ENCODE measurements at regions not wholly inside any gene's neighbourhood (a gene's known extent, or its start where the extent isn't known, plus 50 kb on each side); places are given as distances from the start of the nearest gene placed in this dataset.

DNA sequence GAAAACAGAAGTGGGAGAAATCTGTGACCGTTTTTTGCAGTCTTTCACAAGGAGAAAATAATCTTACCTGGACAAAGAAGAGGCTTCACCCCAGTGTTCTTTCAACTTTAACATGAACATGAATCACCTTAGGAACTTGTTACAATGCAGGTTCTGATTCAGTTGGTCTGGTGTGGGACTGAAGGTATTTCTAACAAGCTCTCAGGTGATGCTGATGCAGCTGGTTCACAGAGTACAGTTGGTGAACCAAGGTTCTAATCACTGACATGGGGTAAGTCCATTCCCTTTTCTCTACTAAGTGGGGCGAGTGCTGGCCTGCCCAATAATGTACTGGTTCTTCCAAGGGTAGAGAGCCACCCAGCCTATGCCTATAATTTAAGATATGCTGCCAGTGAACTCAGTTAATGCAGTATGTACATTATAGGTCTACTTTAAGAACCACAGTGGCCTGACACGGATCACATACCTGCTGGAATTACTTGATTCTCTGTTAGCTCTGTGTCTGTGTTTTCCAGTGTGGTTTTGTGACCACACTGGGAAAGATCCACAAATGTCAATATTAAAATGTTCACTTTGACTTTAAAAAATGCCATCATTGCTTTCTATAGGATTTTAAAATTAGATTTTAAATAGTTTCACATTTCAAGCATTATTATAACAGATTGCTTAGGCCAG lies 304.1 kb downstream of the ZNF621 start:
- TF ChIP-seq, protein P1, sequence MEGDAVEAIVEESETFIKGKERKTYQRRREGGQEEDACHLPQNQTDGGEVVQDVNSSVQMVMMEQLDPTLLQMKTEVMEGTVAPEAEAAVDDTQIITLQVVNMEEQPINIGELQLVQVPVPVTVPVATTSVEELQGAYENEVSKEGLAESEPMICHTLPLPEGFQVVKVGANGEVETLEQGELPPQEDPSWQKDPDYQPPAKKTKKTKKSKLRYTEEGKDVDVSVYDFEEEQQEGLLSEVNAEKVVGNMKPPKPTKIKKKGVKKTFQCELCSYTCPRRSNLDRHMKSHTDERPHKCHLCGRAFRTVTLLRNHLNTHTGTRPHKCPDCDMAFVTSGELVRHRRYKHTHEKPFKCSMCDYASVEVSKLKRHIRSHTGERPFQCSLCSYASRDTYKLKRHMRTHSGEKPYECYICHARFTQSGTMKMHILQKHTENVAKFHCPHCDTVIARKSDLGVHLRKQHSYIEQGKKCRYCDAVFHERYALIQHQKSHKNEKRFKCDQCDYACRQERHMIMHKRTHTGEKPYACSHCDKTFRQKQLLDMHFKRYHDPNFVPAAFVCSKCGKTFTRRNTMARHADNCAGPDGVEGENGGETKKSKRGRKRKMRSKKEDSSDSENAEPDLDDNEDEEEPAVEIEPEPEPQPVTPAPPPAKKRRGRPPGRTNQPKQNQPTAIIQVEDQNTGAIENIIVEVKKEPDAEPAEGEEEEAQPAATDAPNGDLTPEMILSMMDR (IDR thresholded peaks at IDR 0.05; ENCODE audit: poor library complexity), result no peak
- no peak for TF ChIP-seq EZH2 (IDR thresholded peaks at IDR 0.05; ENCODE audit: borderline replicate concordance)
- TF ChIP-seq EZH2phosphoT487 (IDR thresholded peaks at IDR 0.05; ENCODE audit: low read depth, severe bottlenecking, unreplicated experiment), result no peak

Measured in hepatocyte (in vitro differentiated cells).